AG04450 (cell line): ENCODE measurements at regions not wholly inside any gene's neighbourhood (a gene's known extent, or its start where the extent isn't known, plus 50 kb on each side); places are given as distances from the start of the nearest gene placed in this dataset.

Experiments
- CTCF ChIA-PET: fragments of 300-600, 350-600 bp; formaldehyde crosslinking; extraction: SDS; loops from one replicate; lab custom pipeline; 2022; ENCODE audit warnings: antibody characterized with exemption, inconsistent platforms; lab: Charles Lee
- POLR2A ChIA-PET: fragments of 350-600 bp; formaldehyde crosslinking; extraction: SDS; loops from one replicate; lab custom pipeline; 2021; ENCODE audit warnings: antibody characterized with exemption, inconsistent platforms; lab: Yijun Ruan, JAX
- DNase-seq: peaks from one replicate; pipeline ENCODE4 v3.0.0-alpha.2; 2011; ENCODE audit warnings: low read depth, low spot score
- H3K27ac ChIP-seq: one replicate; pipeline ENCODE4 v1.5.1; 2012; ENCODE audit warnings: low read depth, low read length, control low read depth
- H3K27me3 ChIP-seq: one replicate; pipeline ENCODE4 v1.6.0; 2012; ENCODE audit warnings: low read length; ENCODE audit not compliant: control insufficient read depth, insufficient read depth
- H3K4me3 ChIP-seq: 2 replicates; pipeline ENCODE4 v1.5.1; 2011; ENCODE audit warnings: mild to moderate bottlenecking, low read depth, low read length, control low read depth
- H3K9me3 ChIP-seq: 2 replicates; pipeline ENCODE4 v1.5.1; 2012; ENCODE audit warnings: low read length; ENCODE audit not compliant: control insufficient read depth, insufficient read depth
- CTCF ChIP-seq: IDR thresholded peaks from 2 replicates; pipeline ENCODE4 v1.5.1; 2011; ENCODE audit warnings: low read depth, low read length, control low read depth, inconsistent platforms

GRCh38 chr2:207233731-207234130 is 68.0 kb upstream of the KLF7 start:
- Histone ChIP-seq H3K27ac (no peak overlapping the region), H3K4me3 (no peak overlapping the region), H3K9me3 (no peaks in the 10 kb centered on the region), H3K27me3 (no peaks in the 10 kb centered on the region)
- TF ChIP-seq CTCF = no peak
- CTCF ChIA-PET = no interaction called here
- no peak for DNase-seq
- POLR2A ChIA-PET = interaction anchor here (1.0 kb wide), 1 partner anchor 25 kb away, joined by 4 read pairs; no protein-coding TSS in a partner anchor

- Histone ChIP-seq H3K9me3 (no peaks in the 10 kb centered on the region), H3K27ac (no peak overlapping the region), H3K27me3 (no peaks in the 10 kb centered on the region), H3K4me3 (no peak overlapping the region)
- no peak for DNase-seq
- CTCF ChIA-PET = no interaction called here
- POLR2A ChIA-PET = no interaction called here
- no peak for TF ChIP-seq CTCF
Observed at GRCh38 chr2:207235621-207236020, 69.9 kb upstream of the KLF7 start.

- no peaks in the 10 kb centered on the region for H3K27me3 ChIP-seq
- ChIA-PET CTCF (interaction anchor here (1.2 kb wide), 1 partner anchor 70 kb away, joined by 3 read pairs; the partner anchor contains the start of gene KLF7), POLR2A (interaction anchor here (1.1 kb wide), 1 partner anchor 69 kb away, joined by 3 read pairs; no protein-coding TSS in a partner anchor)
- DNase-seq = no peak
- H3K27ac ChIP-seq = no peak overlapping the region
- no peak for TF ChIP-seq CTCF
- no peak overlapping the region for H3K4me3 ChIP-seq
- H3K9me3 ChIP-seq = no peaks in the 10 kb centered on the region
Observed at GRCh38 chr2:207236156-207236935, 70.6 kb upstream of the KLF7 start.

- no peaks in the 10 kb centered on the region for H3K27me3 ChIP-seq
- DNase-seq = peak; percentile 98
- no peak overlapping the region; the same call in 1 of the 2 replicates for H3K4me3 ChIP-seq
- ChIA-PET POLR2A (interaction anchor here (0.7 to 2.8 kb wide), 10 partner anchors 10 to 234 kb away, joined by 3 to 52 read pairs (median 4); partner anchors contain the start of gene KLF7), CTCF (interaction anchor here (1.2 to 1.5 kb wide), 5 partner anchors 14 to 257 kb away, joined by 3 to 6 read pairs (median 3); no protein-coding TSS in a partner anchor)
- peak overlapping the region; percentile 90 for H3K27ac ChIP-seq
- H3K9me3 ChIP-seq = no peaks in the 10 kb centered on the region
- no peak for TF ChIP-seq CTCF
Observed at GRCh38 chr2:207238831-207239701, 73.3 kb upstream of the KLF7 start.
